NOMO-1 treated with DMSO at 0.1 percent for 48 hours (cell line): ENCODE measurements at regions not wholly inside any gene's neighbourhood (a gene's known extent, or its start where the extent isn't known, plus 50 kb on each side); places are given as distances from the start of the nearest gene placed in this dataset.

Source experiments
- DNase-seq: peaks from one replicate; lab custom pipeline; 2025; ENCODE audit not compliant: unreplicated experiment; lab: John Stamatoyannopoulos, UW

DNA sequence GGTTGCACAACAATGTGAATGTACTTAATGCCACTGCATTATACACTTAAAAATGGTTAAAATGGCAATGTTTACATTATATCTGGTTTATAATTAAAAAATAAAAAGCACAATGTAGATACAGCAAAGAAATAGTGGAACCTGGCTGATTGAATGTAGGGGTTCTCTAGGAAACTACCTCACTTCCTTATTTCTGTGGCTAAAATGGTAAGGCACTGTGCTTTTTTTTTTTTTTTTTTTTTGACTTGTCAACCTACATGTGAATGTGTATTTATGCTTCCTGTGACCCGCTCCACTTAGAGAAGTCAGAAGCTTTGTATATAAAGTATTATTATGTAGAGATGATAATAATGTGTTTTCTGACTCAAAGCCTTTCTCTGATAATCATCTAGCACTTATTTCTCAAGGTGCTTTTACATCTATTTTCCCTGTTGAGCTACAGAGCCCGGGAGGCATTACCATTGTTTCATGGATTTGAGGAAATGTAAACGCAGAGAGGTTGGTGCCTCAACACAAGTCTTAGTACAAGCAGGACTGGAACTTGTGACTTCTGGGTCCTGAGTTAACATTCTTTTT is 55.0 kb downstream of the SOX4 start:
- peak; percentile 68 for DNase-seq

DNA sequence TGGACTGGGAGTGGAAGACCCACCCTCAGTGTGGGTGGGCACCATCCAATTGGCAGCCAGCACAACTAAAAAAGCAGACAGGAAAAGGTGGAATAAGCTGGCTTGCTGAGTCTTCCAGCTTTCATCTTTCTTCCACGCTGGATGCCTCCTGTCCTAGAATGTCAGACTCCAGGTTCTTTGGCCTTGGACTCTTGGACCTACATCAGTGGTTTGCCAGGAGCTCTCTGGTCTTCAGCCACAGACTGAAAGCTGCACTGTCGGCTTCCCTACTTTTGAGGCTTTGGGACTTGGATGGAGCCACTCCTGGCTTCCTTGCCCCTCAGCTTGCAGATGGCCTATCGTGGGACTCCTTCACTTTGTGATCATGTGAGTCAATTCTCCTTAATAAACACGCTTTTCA is 59.8 kb downstream of the SOX4 start:
- no peak for DNase-seq

DNA sequence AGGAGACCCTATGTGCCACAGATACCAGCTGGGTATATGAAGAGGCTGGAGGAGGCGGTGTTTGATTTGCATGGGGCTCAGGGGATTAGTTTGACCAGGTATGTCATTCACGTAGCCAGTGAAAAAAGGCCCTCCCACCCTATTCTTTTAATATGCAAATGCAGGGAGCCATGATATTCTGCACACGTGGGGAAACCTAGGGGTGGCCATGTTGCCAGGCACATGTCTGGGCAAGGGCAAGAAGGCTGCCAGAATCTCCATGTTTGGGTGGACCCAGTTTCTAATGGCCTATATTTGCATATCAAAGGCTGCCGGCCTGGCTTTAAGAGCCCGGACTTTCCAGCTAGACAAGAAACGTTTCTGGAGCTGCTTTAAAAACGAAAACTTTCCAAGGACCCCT is 60.4 kb downstream of the SOX4 start:
- DNase-seq: no peak

DNA sequence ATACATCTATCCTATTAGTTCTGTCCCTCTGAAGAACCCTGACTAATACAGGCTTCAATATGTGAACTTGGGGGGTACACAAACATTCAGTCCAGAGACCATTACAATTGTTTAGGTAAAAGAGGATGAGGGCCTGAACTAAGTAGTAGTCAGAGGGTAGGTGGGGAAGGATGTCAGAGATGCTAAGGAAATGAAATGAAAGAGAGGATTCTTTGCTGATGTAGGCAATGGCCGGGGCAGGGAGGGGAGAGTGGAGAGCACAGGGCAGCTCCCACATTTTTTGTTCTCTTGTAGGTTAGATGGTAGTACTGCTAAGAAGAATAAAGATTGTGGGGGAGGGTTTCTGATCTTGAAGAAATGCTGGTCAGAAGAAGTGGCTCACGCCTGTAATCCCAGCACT is 60.8 kb downstream of the SOX4 start:
- DNase-seq: no peak

DNA sequence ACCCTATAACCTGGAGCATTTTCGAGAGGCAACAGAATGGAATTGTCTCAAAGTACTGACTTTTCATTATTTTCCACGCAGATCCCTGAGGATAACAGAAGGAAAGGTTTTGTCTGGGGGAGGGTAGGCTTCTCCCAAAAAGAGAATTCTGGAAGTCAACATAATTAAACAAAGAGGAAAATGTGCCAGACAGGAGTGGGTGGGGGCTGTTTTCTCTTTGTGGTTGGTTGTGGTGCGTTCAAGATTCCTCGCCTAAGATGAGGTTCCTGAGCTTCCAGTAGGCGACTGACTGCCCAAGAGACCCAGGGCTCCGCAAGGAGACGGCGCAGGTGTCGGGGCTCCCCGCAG is 70.4 kb downstream of the SOX4 start:
- DNase-seq: no peak

DNA sequence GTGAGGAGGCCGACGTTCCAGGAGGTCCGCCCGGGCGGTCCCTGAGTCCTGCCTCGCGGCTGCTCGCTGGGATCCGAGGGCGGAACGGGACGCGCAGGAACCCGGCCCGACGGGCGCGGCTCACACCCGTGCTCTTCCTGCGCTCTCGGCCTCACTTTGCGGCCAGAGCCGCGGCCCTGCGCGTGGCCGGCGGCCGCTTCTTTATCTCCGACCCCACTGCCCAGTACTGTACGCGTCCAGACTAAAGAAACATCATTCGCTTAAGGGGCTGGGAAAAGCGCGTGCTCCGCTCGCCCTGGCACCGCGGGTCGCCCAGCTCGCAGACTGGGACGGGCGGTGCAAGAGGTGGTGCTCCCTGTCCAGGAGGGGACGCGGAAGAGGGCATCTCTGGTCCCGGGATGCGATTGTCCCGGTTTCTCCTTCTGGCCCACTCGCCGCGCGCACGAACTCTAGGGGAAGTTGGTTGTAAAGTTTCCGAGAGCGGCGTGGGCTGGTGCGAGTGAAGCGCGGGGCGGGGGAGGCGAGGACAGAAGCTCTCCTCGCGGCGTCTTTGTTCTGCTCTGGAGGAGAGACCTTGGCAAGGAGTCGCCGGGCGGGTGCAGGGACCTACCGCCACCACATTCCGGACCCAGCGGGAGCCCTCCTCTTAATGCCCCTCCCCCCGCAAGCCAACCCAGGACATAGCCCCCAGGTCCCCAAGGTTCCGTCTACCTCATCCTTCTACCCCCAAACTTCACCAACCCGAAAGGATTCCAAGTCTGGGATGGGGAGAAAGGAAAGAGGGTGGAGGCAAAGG is 71.0 kb downstream of the SOX4 start:
- DNase-seq: no peak

DNA sequence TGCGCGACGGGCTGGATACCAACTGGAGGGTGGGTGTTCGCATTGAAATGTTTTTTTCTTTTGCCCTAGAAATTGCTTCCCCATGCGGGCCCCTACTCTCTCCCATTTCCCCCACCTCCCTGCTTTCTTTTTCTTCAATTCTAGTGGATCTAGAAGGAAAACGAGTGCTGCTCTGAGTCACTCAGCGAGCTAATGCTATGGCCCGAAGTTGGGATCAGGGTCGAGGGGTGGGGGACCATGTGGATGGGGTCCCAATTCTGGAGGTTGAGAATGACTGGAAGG is 71.5 kb downstream of the SOX4 start:
- DNase-seq: no peak

DNA sequence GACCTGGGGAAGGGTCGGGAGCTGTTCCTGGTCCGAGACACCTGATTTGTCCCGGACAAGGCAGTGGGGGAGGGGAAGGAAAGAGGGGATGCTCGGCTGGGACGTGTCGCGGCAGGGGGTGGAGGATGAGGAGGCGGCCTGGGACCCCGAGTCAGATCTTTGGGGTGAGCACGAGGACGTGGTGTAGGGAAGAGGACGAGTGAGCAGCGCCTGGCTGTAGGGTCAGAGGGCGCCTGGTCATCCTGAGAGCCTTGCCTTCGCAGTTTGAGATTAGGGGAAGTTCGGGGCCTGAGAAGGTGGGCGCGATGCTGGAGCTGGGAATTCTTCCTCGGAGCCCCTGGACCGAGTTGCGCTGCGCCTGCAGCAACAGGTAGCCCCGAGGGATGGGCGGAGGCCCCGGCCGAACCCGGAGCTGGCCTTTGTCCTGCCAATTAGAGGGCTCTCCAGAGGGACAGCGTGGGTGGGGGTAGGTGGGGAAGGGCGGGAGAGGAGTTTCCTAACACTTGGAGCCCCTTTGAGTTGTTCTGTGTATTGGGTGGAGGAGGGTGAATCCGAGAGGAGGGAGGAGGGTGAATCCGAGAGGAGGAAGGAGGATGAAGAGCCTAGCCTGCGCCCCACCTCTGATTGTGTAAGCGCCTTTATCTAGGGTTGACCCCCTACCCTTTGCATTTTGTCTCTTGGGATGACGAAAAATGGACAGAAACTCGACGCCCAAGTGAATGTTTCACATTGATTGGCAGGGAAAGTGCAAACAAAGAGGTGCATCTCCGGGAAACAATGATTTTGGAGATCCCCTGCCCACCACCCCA is 72.0 kb downstream of the SOX4 start:
- no peak for DNase-seq

DNA sequence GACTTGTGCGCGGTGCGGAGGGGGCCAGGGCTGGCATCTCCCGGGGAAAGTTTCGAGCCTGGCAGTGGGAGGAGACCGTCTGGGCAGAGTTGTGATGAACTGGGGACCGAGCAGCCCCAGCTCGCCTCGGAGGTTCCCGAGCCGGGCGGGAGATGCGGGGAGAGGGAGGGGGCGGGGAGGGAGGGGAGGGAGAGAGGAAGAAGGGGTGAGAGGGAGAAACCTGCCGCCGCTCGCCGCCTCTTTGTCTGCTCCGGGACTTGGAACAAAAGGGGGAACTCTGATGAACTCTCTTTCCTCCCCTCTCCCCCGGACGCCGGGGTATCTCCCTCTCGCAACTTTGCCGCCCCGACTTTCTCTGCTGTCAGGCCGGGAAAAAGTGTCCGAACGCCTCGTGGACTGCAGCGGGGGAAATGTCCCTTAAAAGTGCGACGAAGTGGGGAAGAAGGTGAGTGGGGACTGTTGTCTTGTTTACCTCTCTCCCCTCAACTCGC is 72.7 kb downstream of the SOX4 start:
- DNase-seq: no peak

DNA sequence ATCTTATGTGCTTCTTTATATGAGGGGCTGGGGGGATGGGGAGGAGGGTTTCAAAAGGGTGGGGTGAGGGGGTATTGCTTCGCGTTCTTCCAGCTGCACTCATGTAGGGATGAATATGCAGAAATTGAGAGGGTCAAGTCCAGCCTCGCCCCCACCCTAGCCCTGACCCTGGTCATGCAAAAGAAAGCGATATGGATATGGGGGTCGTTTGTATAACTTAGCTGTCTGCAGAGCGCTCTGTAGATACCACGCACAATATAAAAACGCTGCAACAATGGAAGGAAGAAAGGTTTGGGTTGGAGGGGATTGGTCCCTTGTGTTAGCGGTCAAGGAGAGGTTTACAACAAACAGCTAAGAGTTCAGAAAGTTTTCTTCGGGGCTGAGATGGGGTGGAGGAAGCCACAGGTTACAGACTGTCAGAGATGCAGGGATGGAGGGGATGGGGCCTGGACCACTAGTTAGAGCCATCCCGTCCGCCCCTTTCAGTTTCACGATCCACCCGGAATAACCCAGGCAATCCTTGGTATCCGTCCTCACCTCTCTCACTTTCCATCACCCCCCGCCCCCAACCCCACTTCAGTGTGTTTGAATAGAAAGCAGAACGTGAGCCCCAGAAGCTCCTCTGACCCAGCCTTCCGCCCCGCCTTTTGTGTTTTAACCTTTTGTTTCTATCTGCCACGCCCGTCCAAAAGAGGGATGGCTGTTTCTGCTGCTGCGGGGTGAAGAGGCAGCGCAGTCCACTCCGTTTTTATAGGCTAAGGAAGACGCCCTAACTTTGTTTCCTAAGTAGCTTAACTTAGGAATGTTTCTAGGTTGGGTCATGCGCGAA is 73.5 kb downstream of the SOX4 start:
- DNase-seq: no peak

DNA sequence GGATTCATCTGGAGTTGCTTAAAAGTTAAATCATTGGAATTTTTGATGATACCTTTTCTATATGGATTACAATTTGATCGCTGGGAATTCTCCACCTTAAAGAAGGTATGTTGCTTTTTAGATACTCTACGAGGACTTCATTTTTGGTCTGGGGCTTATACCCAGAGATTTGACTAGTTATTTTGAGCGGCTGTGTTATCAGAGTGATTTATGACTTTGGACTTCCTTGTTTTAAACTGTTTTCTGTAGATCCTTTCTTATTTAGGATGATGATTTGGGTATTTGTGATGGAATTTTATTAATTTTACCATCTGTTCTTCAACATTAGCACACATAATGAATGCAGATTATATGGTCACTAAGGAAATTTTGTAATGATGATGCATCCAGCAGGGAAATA is 75.2 kb downstream of the SOX4 start:
- no peak for DNase-seq

DNA sequence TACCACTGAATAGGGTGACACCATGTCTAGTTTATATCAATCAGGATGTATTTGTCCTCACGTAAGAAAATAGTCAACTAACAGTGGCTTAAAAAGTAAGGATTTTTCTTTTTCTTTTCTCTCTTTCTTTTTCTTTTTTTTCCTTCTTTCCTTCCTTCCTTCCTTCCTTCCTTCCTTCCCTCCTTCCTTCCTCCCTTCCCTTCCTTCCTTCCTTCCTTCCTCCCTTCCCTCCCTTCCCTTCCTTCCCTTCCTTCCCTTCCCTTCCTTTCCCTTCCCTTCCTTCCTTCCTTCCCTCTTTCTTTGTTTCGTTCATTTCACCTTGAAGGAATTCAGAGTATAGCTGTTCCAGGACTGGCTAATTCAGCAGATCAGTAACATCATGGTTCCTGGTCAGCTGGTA is 83.2 kb downstream of the SOX4 start:
- no peak for DNase-seq

DNA sequence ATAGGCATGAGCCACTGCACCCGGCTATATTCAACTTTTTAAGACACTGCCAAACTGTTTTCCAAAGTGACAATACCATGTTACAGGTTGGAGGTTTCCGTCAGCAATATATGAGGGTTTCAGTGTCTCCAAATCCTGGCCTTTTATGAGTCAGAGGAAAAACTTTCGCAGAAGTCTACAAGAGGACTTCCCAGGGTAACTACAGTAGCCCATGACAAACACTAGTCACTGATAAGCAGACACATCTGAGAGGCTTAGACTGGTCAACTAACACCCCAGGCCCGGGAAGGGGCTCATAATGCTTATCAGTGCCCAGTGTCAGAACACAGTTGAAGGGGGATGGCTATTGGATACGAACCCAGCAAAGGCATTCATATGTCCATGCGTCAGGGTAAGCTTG is 85.4 kb downstream of the SOX4 start:
- DNase-seq: no peak

DNA sequence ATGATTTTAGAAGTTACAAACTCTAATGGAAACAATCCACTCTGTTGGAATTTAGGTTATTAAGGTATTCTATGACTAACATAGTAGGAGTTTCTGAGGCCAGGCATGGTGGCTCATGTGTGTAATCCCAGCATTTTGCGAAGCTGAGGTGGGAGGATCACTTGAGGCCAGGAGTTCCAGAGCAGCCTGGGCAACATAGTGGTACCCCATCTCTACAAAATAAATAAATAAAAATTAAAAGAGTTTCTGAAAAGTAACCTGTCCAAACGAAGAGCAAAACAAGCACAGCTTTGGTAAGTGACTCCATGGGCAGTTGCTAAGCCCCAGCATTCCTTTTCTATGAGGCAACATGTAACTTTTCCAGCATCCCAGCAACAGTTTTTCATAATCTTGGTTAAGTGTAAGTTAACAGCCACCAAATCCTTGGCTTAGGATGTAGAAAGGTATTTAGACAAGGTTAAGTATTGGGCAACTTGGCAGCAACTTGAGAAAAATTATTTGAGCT is 86.3 kb downstream of the SOX4 start:
- no peak for DNase-seq

DNA sequence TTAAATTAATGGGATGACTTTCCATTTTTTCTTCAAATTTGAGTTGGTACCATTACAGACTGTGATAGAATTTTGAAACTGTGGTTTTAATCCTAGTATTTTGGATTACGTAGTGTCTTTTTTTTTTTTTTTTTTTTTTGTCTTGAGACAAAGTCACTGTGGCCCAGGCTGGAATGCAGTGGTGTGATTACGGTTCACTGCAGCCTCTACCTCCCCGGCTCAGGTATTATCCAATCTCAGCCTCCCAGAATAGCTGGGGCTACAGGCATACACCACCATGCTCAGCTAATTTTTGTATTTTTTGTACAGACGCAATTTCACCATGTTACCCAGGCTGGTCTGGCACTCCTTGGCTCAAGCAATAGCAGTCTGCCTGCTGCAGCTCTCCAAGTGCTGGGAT is 87.1 kb downstream of the SOX4 start:
- no peak for DNase-seq

DNA sequence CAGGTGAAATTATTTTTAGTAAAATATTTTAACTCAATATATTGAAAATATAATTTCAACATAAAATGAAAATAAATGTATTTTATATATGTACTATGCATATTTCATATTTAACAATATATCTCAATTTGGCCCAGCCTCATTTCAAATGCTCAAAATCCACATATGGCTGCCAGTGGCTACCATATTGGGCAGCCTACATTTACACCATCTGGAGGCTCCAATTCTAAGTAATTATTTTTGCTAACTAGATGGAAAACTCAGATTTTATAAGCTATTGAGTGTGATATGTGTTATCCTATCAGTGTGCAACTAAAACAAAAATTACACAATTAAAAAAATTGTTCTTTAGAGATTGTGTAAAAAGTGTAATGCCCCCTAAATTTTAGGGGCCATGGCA is 96.9 kb downstream of the SOX4 start:
- no peak for DNase-seq

DNA sequence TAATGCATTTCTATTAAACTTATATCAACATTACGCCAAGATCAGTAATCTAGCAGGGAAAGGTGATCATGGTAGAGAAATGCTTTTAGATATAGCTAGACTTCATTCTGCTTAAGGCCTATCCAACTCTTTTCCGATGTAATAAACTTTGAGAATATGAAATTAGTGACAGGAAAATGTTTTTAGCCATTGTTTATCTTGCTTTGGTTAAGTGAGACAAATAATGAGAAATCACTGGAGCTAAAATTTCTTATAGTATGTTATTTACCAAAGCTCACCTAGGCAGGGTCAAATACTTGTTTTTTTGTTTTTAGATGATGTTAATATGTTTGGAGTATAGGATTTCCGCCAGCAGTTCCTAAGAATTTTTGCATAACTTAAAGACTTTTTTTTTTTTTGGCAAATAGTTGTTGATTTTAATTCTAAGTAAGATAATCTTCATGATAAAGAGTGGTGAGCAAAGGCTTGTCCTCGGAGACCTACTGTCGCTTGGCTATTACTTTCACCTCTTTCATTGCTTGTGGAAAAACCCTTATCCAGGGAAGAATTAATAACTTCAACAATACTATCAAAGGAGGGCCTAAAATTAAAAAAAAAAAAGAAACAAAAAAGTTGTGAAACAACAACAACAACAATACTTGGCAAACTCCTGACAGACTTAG is 98.3 kb downstream of the SOX4 start:
- DNase-seq: no peak

DNA sequence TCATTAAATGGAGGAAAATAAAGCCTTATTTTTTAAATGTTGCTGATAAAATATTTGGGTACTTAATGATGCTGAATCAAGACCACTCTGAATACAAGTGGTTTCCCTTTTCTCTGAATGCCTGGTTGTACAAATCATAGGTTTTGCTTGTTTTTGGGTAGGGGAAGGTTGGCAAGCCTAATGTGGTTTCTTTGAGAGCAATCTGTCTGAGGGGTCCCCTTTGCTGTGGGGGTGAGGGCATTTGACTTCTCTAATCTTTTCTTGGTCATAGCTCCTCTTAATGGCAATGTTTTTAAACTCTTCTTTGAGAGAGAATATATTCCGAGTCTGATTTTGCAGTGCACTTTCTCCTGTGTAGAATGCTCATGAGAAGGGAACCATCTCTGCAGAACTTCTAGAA is 99.2 kb downstream of the SOX4 start:
- no peak for DNase-seq

DNA sequence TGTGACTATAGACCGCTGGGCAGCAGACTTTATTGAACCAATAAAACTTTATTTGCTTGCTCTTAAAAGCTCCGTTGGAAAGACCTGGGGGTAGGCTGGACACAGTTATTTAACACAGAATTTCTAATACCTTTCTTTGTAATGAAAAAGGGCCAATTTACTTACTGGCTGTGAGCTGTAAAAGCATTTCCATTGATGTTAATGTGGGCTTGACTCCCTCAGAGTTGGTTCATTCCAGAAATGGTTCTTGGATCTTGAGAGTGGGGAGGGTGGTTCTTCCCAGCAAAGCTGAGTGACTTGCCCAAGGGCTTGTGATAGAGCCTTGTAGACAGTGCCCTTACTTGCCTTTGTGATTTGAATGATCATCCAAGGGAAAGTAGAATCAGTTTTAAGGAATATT is 100.6 kb downstream of the SOX4 start:
- DNase-seq: no peak

DNA sequence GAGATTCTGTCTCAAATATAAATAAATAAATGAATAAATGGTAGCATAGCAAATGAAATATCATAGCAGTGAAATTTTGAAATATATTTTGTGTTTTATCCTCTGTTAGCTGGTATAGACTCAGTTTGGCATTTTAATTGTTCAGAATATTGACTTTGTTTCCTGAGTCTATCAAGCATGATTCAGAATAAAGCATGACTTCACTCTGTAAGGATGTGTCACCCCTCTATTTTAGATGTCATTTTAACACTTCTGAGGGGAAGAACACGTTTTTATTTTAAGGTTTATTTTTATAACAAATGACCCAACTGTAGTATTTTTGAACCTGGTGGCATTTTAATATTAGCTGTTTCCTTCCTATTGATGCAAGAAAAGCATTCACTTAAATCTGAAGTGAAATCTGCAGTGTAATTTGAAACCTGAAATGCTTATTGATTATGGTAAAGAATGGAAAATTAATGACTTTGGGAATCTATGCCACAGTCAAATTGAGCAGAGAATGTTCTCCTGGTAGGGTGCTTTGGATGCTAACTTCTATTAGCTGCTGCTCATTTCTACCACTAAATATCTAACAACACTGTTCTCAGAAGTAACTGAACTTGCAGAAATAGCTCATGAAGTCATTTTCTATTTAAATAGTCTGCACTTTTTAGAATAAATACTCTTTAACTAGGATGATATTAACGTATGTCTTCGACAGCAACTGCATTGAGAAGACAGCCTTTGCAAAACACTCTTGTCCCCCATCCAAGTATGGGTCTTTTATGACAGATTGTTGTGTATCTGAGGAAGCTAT is 114.2 kb downstream of the SOX4 start:
- no peak for DNase-seq
